Right atrium auricular region (tissue), 2 donors: ENCODE measurements at regions not wholly inside any gene's neighbourhood (a gene's known extent, or its start where the extent isn't known, plus 50 kb on each side); places are given as distances from the start of the nearest gene placed in this dataset.
"Not testable (repeated sequence)": the region's sequence is repeated elsewhere in the genome, so short reads cannot be mapped to it uniquely, and the experiment has no call there.

Experiments used
- DNase-seq: peaks from one replicate; pipeline ENCODE4 v3.0.0-alpha.2; 2019; ENCODE audit warnings: low spot score
- H3K27ac ChIP-seq, 2 donors: fragments of 200-600 bp; sonication (generic); 1 replicate in 1 of 2; 2 replicates in 1 of 2; pipeline ENCODE4 v1.5.1; 2016 to 2019
- H3K27me3 ChIP-seq, 2 donors: fragments of 200-600 bp; sonication (generic); one replicate each; pipeline versions ENCODE4 v1.5.1 to v1.6.0; 2017 to 2019
- H3K36me3 ChIP-seq: fragments of 200-600 bp; sonication (generic); one replicate; pipeline ENCODE4 v1.5.1; 2016
- H3K4me1 ChIP-seq, 2 donors: fragments of 200-600 bp; sonication (generic); one replicate each; pipeline versions ENCODE4 v1.5.1 to v1.6.0; 2017 to 2019
- H3K4me3 ChIP-seq, 2 donors: fragments of 200-600 bp; sonication (generic); 1 replicate in 1 of 2; 2 replicates in 1 of 2; pipeline ENCODE4 v1.5.1; 2017 to 2019; ENCODE audit warnings: mild to moderate bottlenecking in 1 of 2, moderate library complexity in 1 of 2
- H3K9me3 ChIP-seq, 2 donors: fragments of 200-600 bp; sonication (generic); one replicate each; pipeline ENCODE4 v1.5.1; 2019
- TF ChIP-seq, protein P1 (sequence below), 2 donors: fragments of 200-600 bp; sonication (generic); IDR thresholded peaks; one replicate each; pipeline ENCODE4 v1.5.1; 2019; ENCODE audit warnings: antibody characterized with exemption in 2 of 2

DNA sequence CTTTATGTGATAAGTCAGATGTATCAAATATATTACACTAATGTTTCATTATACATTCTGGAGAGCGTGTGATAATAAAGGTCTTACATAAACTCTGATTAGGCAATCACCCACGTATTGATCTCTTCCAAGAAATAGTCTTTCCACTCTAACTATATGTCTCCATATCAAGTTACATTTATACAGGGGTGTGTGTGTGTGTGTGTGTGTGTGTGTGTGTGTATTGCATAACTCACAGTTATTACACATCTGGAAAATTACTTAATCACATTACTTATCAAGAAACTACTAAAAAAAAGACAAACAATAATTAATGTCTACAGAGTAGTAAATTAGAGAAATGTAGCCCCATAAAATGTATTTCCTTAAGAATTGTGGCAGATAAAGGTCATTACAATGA lies 339.8 kb downstream of the CDH19 start:
- H3K27ac ChIP-seq: no peak overlapping the region
- TF ChIP-seq, protein P1, sequence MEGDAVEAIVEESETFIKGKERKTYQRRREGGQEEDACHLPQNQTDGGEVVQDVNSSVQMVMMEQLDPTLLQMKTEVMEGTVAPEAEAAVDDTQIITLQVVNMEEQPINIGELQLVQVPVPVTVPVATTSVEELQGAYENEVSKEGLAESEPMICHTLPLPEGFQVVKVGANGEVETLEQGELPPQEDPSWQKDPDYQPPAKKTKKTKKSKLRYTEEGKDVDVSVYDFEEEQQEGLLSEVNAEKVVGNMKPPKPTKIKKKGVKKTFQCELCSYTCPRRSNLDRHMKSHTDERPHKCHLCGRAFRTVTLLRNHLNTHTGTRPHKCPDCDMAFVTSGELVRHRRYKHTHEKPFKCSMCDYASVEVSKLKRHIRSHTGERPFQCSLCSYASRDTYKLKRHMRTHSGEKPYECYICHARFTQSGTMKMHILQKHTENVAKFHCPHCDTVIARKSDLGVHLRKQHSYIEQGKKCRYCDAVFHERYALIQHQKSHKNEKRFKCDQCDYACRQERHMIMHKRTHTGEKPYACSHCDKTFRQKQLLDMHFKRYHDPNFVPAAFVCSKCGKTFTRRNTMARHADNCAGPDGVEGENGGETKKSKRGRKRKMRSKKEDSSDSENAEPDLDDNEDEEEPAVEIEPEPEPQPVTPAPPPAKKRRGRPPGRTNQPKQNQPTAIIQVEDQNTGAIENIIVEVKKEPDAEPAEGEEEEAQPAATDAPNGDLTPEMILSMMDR (IDR thresholded peaks at IDR 0.05): no peak
- H3K27me3 ChIP-seq: no peaks in the 10 kb centered on the region
- DNase-seq: no peak
- H3K36me3 ChIP-seq: no peaks in the 10 kb centered on the region
- no peak overlapping the region for H3K4me3 ChIP-seq
- H3K9me3 ChIP-seq: peaks cover 0 to 10% of the 10 kb centered on the region in 2 donors
- H3K4me1 ChIP-seq: no peaks in the 10 kb centered on the region

DNA sequence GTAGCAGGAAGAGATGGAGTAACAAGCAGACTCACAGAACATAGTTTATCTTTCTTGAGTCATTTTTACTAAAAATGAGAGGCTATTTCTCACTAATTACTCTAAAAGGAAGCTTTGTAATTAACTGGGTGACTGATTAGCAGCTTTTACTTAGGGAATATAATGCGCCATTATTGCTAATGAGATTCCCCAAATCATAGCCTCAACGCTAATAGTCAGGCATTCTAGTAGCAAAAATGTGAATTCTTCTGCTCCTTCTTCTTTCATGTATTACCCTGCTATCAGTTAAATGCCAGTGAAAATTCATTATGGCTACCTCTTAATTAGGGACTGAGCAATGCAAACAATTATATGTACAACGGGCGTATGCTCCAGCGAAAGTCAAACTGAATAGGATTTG lies 349.8 kb downstream of the CDH19 start:
- no peak overlapping the region for H3K4me3 ChIP-seq
- TF ChIP-seq, protein P1 (IDR thresholded peaks at IDR 0.05): no peak
- no peak for DNase-seq

DNA sequence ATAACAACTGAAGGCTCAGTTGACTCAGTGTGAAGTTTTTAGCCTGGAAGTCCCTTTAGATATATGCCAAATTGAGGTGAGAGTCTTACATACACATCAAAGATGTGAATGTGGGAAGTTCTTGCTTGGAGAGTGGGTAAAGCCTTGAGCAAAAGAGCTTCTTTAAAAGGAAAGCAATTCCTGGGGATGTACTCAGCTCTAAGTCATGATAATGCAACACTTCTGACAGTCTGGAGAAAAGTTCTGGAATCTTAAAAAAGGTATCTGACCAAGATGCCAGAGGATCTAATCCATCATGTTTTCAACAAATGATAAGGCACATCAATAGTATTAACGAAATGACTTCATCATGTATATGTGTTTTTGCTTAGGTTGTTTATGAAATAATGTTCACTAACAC lies 351.2 kb downstream of the CDH19 start:
- Histone ChIP-seq H3K36me3 (no peaks in the 10 kb centered on the region), H3K27ac (no peak overlapping the region)
- TF ChIP-seq, protein P1 (IDR thresholded peaks at IDR 0.05): no peak

More for the DNA sequence above, 349.8 kb downstream of the CDH19 start:
- Histone ChIP-seq H3K9me3 (no peaks in the 10 kb centered on the region), H3K36me3 (no peaks in the 10 kb centered on the region), H3K27me3 (no peaks in the 10 kb centered on the region), H3K4me1 (no peaks in the 10 kb centered on the region), H3K27ac (no peak overlapping the region)

DNA sequence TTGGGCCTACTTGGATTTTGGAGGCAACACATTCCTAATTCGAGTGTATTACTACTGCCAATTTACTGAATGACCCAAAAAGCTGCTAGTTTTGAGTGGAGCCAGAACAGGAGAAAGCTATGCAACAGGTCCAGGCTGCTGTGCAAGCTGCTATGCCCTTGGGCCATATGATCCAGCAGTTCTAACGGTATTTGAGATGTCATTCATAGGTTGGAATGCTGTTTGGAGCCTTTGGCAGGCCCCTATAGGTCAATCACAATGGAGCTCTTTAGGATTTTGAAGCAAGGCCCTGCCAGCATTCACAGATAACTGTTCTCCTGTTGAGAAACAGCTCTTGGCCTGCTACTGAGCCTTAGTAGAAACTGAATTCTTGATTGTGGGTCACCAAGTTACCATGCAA lies 368.7 kb downstream of the CDH19 start:
- H3K4me3 ChIP-seq: no peak overlapping the region
- DNase-seq: no peak
- no peak overlapping the region for H3K27ac ChIP-seq
- TF ChIP-seq, protein P1 (IDR thresholded peaks at IDR 0.05): no peak
- H3K36me3 ChIP-seq: no peaks in the 10 kb centered on the region
- H3K9me3 ChIP-seq: no peaks in the 10 kb centered on the region
- H3K27me3 ChIP-seq: no peaks in the 10 kb centered on the region
- no peaks in the 10 kb centered on the region for H3K4me1 ChIP-seq

More for the DNA sequence above, 351.2 kb downstream of the CDH19 start:
- Histone ChIP-seq H3K9me3 (no peaks in the 10 kb centered on the region), H3K4me1 (no peaks in the 10 kb centered on the region), H3K27me3 (no peaks in the 10 kb centered on the region), H3K4me3 (no peak overlapping the region)
- DNase-seq: no peak

DNA sequence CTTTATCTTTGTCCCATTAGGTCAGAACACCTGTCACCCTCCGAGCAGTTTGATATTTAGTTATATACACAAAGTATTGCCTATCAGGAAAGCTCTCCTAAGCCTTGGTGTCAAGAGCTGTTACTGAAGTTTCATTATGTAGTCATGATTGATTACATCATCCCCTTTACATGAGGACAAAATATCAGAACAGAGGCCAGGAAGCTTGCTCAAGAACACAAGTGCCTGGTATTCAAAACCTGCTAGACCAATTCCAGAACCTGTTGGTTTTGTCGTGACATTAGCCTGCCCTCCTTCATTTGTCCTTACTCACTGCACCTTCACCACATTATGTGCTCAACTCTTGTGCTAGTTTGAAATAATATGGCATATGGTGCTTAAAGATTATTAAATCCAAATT lies 377.1 kb downstream of the CDH19 start:
- no peaks in the 10 kb centered on the region for H3K27me3 ChIP-seq
- H3K9me3 ChIP-seq: no peaks in the 10 kb centered on the region
- no peak for DNase-seq
- no peak overlapping the region for H3K27ac ChIP-seq
- H3K36me3 ChIP-seq: no peaks in the 10 kb centered on the region
- H3K4me3 ChIP-seq: no peak overlapping the region
- H3K4me1 ChIP-seq: no peaks in the 10 kb centered on the region
- TF ChIP-seq, protein P1 (IDR thresholded peaks at IDR 0.05): no peak

DNA sequence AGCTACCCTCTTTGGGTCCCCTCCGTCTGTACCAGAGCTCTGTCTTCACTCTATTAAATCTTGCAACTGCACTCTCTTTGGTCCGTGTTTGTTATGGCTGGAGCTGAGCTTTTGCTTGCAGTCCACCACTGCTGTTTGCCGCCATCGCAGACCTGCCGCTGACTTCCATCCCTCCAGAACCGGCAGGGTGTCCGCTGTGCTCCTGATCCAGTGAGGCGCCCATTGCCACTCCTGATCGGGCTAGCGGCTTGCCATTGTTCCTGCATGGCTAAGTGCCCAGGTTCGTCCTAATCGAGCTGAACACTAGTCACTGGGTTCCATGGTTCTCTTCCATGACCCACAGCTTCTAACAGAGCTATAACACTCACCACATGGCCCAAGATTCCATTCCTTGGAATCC lies 380.6 kb downstream of the CDH19 start:
- not testable (repeated sequence) for DNase-seq, H3K4me3 ChIP-seq

More for the DNA sequence above, 380.6 kb downstream of the CDH19 start:
- H3K4me1 ChIP-seq, H3K36me3 ChIP-seq, H3K27me3 ChIP-seq, H3K9me3 ChIP-seq, H3K27ac ChIP-seq: not testable (repeated sequence)
